Loucy (cell line): ENCODE measurements at regions not wholly inside any gene's neighbourhood (a gene's known extent, or its start where the extent isn't known, plus 50 kb on each side); places are given as distances from the start of the nearest gene placed in this dataset.

Source experiments
- CTCF ChIP-seq: fragments of 200-600 bp; sonication (generic); conservative IDR thresholded peaks from 2 replicates; pipeline ENCODE4 v1.5.1; 2014; ENCODE audit warnings: mild to moderate bottlenecking, antibody characterized with exemption, low read length
- EZH2phosphoT487 ChIP-seq: fragments of 200-600 bp; IDR thresholded peaks from 2 replicates; pipeline ENCODE4 v1.6.1; 2018; ENCODE audit warnings: antibody characterized with exemption, mild to moderate bottlenecking, moderate library complexity, borderline replicate concordance

- TF ChIP-seq CTCF = no peak
- TF ChIP-seq EZH2phosphoT487 = no peak
These were observed 662.6 kb upstream of the MGMT start for GRCh38 chr10:128804411-128804810.
